GM23338 (cell line): ENCODE measurements at regions not wholly inside any gene's neighbourhood (a gene's known extent, or its start where the extent isn't known, plus 50 kb on each side); places are given as distances from the start of the nearest gene placed in this dataset.

ENCODE experiments used
- ATAC-seq: fragments of 200-7000 bp; cut with Tn5 transposase; 3 replicates; pipeline ENCODE4 v1.9.1; 2020
- DNase-seq: peaks from one replicate; pipeline ENCODE4 v3.0.0-alpha.2; 2015; ENCODE audit warnings: low spot score
- H2AFZ ChIP-seq: fragments of 200-600 bp; sonication (generic); 2 replicates; pipeline ENCODE4 v1.8.0; 2016; ENCODE audit warnings: antibody characterized with exemption, mild to moderate bottlenecking, moderate library complexity
- H3F3A ChIP-seq: fragments of 200-600 bp; sonication (generic); replicated peaks from 2 replicates; pipeline ENCODE4 v1.8.0; 2017; ENCODE audit warnings: antibody characterized with exemption, mixed run types, low read depth
- H3K27ac ChIP-seq: fragments of 200-600 bp; sonication (generic); 2 replicates; pipeline ENCODE4 v1.6.1; 2016; ENCODE audit warnings: low read depth
- H3K27me3 ChIP-seq: fragments of 200-600 bp; sonication (generic); 2 replicates; pipeline ENCODE4 v1.8.0; 2016; ENCODE audit warnings: mild to moderate bottlenecking, mixed run types, moderate library complexity; ENCODE audit not compliant: insufficient read depth
- H3K36me3 ChIP-seq: fragments of 200-600 bp; sonication (generic); 2 replicates; pipeline ENCODE4 v1.8.0; 2016; ENCODE audit warnings: mild to moderate bottlenecking; ENCODE audit not compliant: insufficient read depth
- H3K4me1 ChIP-seq: fragments of 200-600 bp; sonication (generic); 2 replicates; pipeline ENCODE4 v1.8.0; 2016; ENCODE audit warnings: mild to moderate bottlenecking, moderate library complexity; ENCODE audit not compliant: insufficient read depth
- H3K4me2 ChIP-seq: fragments of 200-600 bp; sonication (generic); 2 replicates; pipeline ENCODE4 v1.7.1; 2017; ENCODE audit warnings: mixed run types
- H3K4me3 ChIP-seq: fragments of 200-600 bp; sonication (generic); 2 replicates; pipeline ENCODE4 v1.6.1; 2016; ENCODE audit warnings: mixed run types
- H3K79me2 ChIP-seq: fragments of 200-600 bp; sonication (generic); replicated peaks from 2 replicates; pipeline ENCODE4 v1.8.0; 2017; ENCODE audit warnings: mild to moderate bottlenecking; ENCODE audit not compliant: insufficient read depth
- H3K9me2 ChIP-seq: fragments of 200-600 bp; sonication (generic); 2 replicates; pipeline ENCODE4 v1.8.0; 2017; ENCODE audit not compliant: insufficient read depth
- H4K20me1 ChIP-seq: fragments of 200-600 bp; sonication (generic); replicated peaks from 2 replicates; pipeline ENCODE4 v1.8.0; 2017; ENCODE audit warnings: mild to moderate bottlenecking; ENCODE audit not compliant: insufficient read depth
- H3K27ac Mint-ChIP-seq: 2 replicates; pipeline ENCODE4 v1.8.0; 2020; ENCODE audit warnings: inconsistent platforms, mild to moderate bottlenecking, moderate library complexity, mixed read lengths
- H3K27me3 Mint-ChIP-seq: 3 replicates; pipeline ENCODE4 v1.8.0; 2022; ENCODE audit warnings: low read depth, mild to moderate bottlenecking, moderate library complexity, mixed read lengths, inconsistent platforms; ENCODE audit not compliant: insufficient read depth, poor library complexity
- H3K36me3 Mint-ChIP-seq: 3 replicates; pipeline ENCODE4 v1.8.0; 2021; ENCODE audit warnings: low read depth, mild to moderate bottlenecking, inconsistent platforms, moderate library complexity, mixed read lengths
- H3K4me1 Mint-ChIP-seq: 3 replicates; pipeline ENCODE4 v1.8.0; 2020; ENCODE audit warnings: mild to moderate bottlenecking, inconsistent platforms, mixed read lengths
- H3K4me3 Mint-ChIP-seq: 3 replicates; pipeline ENCODE4 v1.8.0; 2021; ENCODE audit warnings: moderate library complexity, mild to moderate bottlenecking, inconsistent platforms, mixed read lengths
- H3K9me3 Mint-ChIP-seq: 3 replicates; pipeline ENCODE4 v1.8.0; 2020; ENCODE audit warnings: moderate library complexity, mild to moderate bottlenecking, inconsistent platforms, mixed read lengths
- CREB1 ChIP-seq: fragments of 250-450 bp; sonication (Bioruptor Pico); IDR thresholded peaks from 2 replicates; pipeline ENCODE4 v1.5.0; 2020; ENCODE audit warnings: low read depth, mild to moderate bottlenecking, moderate library complexity
- JUNB ChIP-seq: IDR thresholded peaks from one replicate; pipeline ENCODE4 v1.6.1; 2016; ENCODE audit warnings: antibody characterized with exemption; ENCODE audit not compliant: unreplicated experiment
- POLR2AphosphoS5 ChIP-seq: IDR thresholded peaks from 2 replicates; pipeline ENCODE4 v1.6.1; 2016; ENCODE audit warnings: antibody characterized with exemption, low read depth
- STAT1 ChIP-seq: IDR thresholded peaks from one replicate; pipeline ENCODE4 v1.6.1; 2016; ENCODE audit warnings: antibody characterized with exemption; ENCODE audit not compliant: unreplicated experiment
- ZNF114 ChIP-seq: fragments of 250-450 bp; sonication (Bioruptor Pico); IDR thresholded peaks from 2 replicates; pipeline ENCODE4 v1.5.0; 2020; ENCODE audit warnings: mild to moderate bottlenecking, moderate library complexity
- ZNF331 ChIP-seq: fragments of 250-450 bp; sonication (Bioruptor Pico); IDR thresholded peaks from 2 replicates; pipeline ENCODE4 v1.5.0; 2020; ENCODE audit warnings: low read depth, mild to moderate bottlenecking, moderate library complexity
- ZNF462 ChIP-seq: fragments of 250-450 bp; sonication (Bioruptor Pico); IDR thresholded peaks from 2 replicates; pipeline ENCODE4 v1.5.0; 2020; ENCODE audit warnings: mild to moderate bottlenecking, moderate library complexity
- TF ChIP-seq, protein P1 (sequence below): IDR thresholded peaks from one replicate; pipeline ENCODE4 v1.6.1; 2018; ENCODE audit warnings: antibody characterized with exemption; ENCODE audit not compliant: unreplicated experiment

- no peak overlapping the region for H2AFZ ChIP-seq
- H4K20me1 ChIP-seq: no peaks in the 10 kb centered on the region
- Mint-ChIP-seq H3K27me3 (no peaks in the 10 kb centered on the region), H3K4me1 (no peaks in the 10 kb centered on the region), H3K9me3 (peaks cover 9% of the 10 kb centered on the region), H3K27ac (no peak overlapping the region), H3K36me3 (no peaks in the 10 kb centered on the region; the same call in 2 of the 3 replicates), H3K4me3 (no peak overlapping the region)
- no peaks in the 10 kb centered on the region for H3K36me3 ChIP-seq
- no peaks in the 10 kb centered on the region for H3F3A ChIP-seq
- H3K79me2 ChIP-seq: no peaks in the 10 kb centered on the region
- H3K9me2 ChIP-seq: no peaks in the 10 kb centered on the region
- H3K4me1 ChIP-seq: no peaks in the 10 kb centered on the region
- H3K4me2 ChIP-seq: no peak overlapping the region
- TF ChIP-seq ZNF331 (no peak), ZNF462 (CRISPR knock-in tag) (no peak), POLR2AphosphoS5 (no peak)
- H3K27ac ChIP-seq: no peak overlapping the region
- no peak overlapping the region for H3K4me3 ChIP-seq
- H3K27me3 ChIP-seq: no peaks in the 10 kb centered on the region
- ATAC-seq: no peak
- DNase-seq: no peak
Observed at GRCh38 chr7:92956575-92956974, 120.2 kb upstream of the CDK6 start.

GRCh38 chr7:92955081-92955480 is 118.7 kb upstream of the CDK6 start:
- H3K4me3 Mint-ChIP-seq: no peak overlapping the region
- Histone ChIP-seq H2AFZ (no peak overlapping the region), H3F3A (no peaks in the 10 kb centered on the region), H3K36me3 (no peaks in the 10 kb centered on the region), H3K79me2 (no peaks in the 10 kb centered on the region), H3K4me3 (no peak overlapping the region), H3K4me2 (no peak overlapping the region), H3K27me3 (no peaks in the 10 kb centered on the region), H3K4me1 (no peaks in the 10 kb centered on the region), H3K9me2 (no peaks in the 10 kb centered on the region), H3K27ac (no peak overlapping the region), H4K20me1 (no peaks in the 10 kb centered on the region)
- DNase-seq (no peak), ATAC-seq (no peak)
- H3K36me3 Mint-ChIP-seq: no peaks in the 10 kb centered on the region
- no peak overlapping the region for H3K27ac Mint-ChIP-seq
- peaks cover 6% of the 10 kb centered on the region; the same call in 2 of the 3 replicates for H3K9me3 Mint-ChIP-seq
- TF ChIP-seq STAT1 (no peak), POLR2AphosphoS5 (no peak), ZNF114 (CRISPR knock-in tag) (no peak), JUNB (no peak), CREB1 (CRISPR knock-in tag) (no peak)
- TF ChIP-seq, protein P1, sequence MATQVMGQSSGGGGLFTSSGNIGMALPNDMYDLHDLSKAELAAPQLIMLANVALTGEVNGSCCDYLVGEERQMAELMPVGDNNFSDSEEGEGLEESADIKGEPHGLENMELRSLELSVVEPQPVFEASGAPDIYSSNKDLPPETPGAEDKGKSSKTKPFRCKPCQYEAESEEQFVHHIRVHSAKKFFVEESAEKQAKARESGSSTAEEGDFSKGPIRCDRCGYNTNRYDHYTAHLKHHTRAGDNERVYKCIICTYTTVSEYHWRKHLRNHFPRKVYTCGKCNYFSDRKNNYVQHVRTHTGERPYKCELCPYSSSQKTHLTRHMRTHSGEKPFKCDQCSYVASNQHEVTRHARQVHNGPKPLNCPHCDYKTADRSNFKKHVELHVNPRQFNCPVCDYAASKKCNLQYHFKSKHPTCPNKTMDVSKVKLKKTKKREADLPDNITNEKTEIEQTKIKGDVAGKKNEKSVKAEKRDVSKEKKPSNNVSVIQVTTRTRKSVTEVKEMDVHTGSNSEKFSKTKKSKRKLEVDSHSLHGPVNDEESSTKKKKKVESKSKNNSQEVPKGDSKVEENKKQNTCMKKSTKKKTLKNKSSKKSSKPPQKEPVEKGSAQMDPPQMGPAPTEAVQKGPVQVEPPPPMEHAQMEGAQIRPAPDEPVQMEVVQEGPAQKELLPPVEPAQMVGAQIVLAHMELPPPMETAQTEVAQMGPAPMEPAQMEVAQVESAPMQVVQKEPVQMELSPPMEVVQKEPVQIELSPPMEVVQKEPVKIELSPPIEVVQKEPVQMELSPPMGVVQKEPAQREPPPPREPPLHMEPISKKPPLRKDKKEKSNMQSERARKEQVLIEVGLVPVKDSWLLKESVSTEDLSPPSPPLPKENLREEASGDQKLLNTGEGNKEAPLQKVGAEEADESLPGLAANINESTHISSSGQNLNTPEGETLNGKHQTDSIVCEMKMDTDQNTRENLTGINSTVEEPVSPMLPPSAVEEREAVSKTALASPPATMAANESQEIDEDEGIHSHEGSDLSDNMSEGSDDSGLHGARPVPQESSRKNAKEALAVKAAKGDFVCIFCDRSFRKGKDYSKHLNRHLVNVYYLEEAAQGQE: no peak
- no peaks in the 10 kb centered on the region for H3K27me3 Mint-ChIP-seq
- H3K4me1 Mint-ChIP-seq: no peaks in the 10 kb centered on the region
